IMR-90 (cell line): ENCODE measurements at regions not wholly inside any gene's neighbourhood (a gene's known extent, or its start where the extent isn't known, plus 50 kb on each side); places are given as distances from the start of the nearest gene placed in this dataset.

Experiments used
- ATAC-seq: fragments of 200-7000 bp; cut with Tn5 transposase; 2 replicates; pipeline ENCODE4 v1.9.1; 2020; ENCODE audit warnings: low read depth, mild to moderate bottlenecking, moderate library complexity
- BruUV-seq: library from RNA; stranded (reverse); fragments of 400-500 nt; replicated peaks from 2 replicates; lab custom pipeline; 2021; lab: Mats Ljungman, UMichigan
- CTCF ChIA-PET: fragments of 300-600 bp; formaldehyde crosslinking; extraction: SDS; loops from one replicate; lab custom pipeline; 2021; ENCODE audit warnings: antibody characterized with exemption; lab: Yijun Ruan, JAX
- POLR2A ChIA-PET: fragments of 300-600 bp; sonication (Branson Sonifier 250); formaldehyde crosslinking; loops from one replicate; lab custom pipeline; 2022; ENCODE audit warnings: antibody characterized with exemption; ENCODE audit not compliant: unreplicated experiment; lab: Charles Lee
- DNase-seq: peaks from one replicate; pipeline ENCODE4 v3.0.0; 2013
- H2AFZ ChIP-seq: replicated peaks from 2 replicates; pipeline ENCODE3; 2013; ENCODE audit warnings: low read length, mild to moderate bottlenecking; ENCODE audit not compliant: poor library complexity
- H2AK5ac ChIP-seq: 2 replicates; pipeline ENCODE4 v1.6.1; 2013; ENCODE audit warnings: low read depth, low read length, inconsistent platforms
- H2AK9ac ChIP-seq: replicated peaks from 2 replicates; pipeline ENCODE3; 2013; ENCODE audit warnings: mild to moderate bottlenecking, low read depth, low read length, moderate library complexity; ENCODE audit not compliant: poor library complexity
- H2BK120ac ChIP-seq: 2 replicates; pipeline ENCODE4 v1.6.1; 2013; ENCODE audit warnings: low read depth, low read length, inconsistent platforms
- H2BK15ac ChIP-seq: 3 replicates; pipeline ENCODE4 v1.6.1; 2013; ENCODE audit warnings: low read depth, low read length, inconsistent platforms
- H2BK20ac ChIP-seq: 2 replicates; pipeline ENCODE4 v1.6.1; 2013; ENCODE audit warnings: low read depth, mild to moderate bottlenecking, inconsistent platforms, low read length, moderate library complexity
- H2BK5ac ChIP-seq: 2 replicates; pipeline ENCODE4 v1.6.1; 2013; ENCODE audit warnings: mild to moderate bottlenecking, low read depth, low read length, inconsistent platforms; ENCODE audit not compliant: poor library complexity, severe bottlenecking
- H3K14ac ChIP-seq: replicated peaks from 2 replicates; pipeline ENCODE4 v1.6.1; 2013; ENCODE audit warnings: low read depth, low read length, inconsistent platforms
- H3K18ac ChIP-seq: 2 replicates; pipeline ENCODE4 v1.6.1; 2013; ENCODE audit warnings: low read depth, low read length, control low read depth
- H3K23ac ChIP-seq: 2 replicates; pipeline ENCODE4 v1.6.1; 2013; ENCODE audit warnings: low read depth, low read length, inconsistent platforms
- H3K27ac ChIP-seq: 2 replicates; pipeline ENCODE4 v1.5.1; 2013; ENCODE audit warnings: mild to moderate bottlenecking, control low read depth, low read length; ENCODE audit not compliant: insufficient read depth
- H3K27me3 ChIP-seq: 2 replicates; pipeline ENCODE4 v1.6.1; 2013; ENCODE audit warnings: low read length; ENCODE audit not compliant: control insufficient read depth, insufficient read depth
- H3K36me3 ChIP-seq: 2 replicates; pipeline ENCODE4 v1.6.1; 2013; ENCODE audit warnings: low read length, mixed read lengths; ENCODE audit not compliant: control insufficient read depth, insufficient read depth
- H3K4ac ChIP-seq: 2 replicates; pipeline ENCODE4 v1.6.1; 2013; ENCODE audit warnings: low read depth, low read length, inconsistent platforms
- H3K4me1 ChIP-seq: 2 replicates; pipeline ENCODE4 v1.6.1; 2013; ENCODE audit warnings: low read length, mixed read lengths; ENCODE audit not compliant: control insufficient read depth, insufficient read depth
- H3K4me2 ChIP-seq: 2 replicates; pipeline ENCODE4 v1.6.1; 2013; ENCODE audit warnings: low read depth, mild to moderate bottlenecking, control low read depth, low read length, moderate library complexity
- H3K4me3 ChIP-seq: 2 replicates; pipeline ENCODE4 v1.5.1; 2013; ENCODE audit warnings: low read depth, mild to moderate bottlenecking, control low read depth, low read length, moderate library complexity; ENCODE audit not compliant: insufficient read depth
- H3K56ac ChIP-seq: 2 replicates; pipeline ENCODE4 v1.6.1; 2013; ENCODE audit warnings: low read length, inconsistent platforms; ENCODE audit not compliant: insufficient read depth; ENCODE audit errors: extremely low read depth
- H3K79me1 ChIP-seq, 2 experiments: 2 replicates each; pipeline ENCODE4 v1.6.1; 2013; ENCODE audit warnings: low read length in 2 of 2, inconsistent platforms in 1 of 2, low read depth in 1 of 2
- H3K9ac ChIP-seq: 2 replicates; pipeline ENCODE4 v1.6.1; 2013; ENCODE audit warnings: low read depth, low read length, control low read depth
- H3K9me1 ChIP-seq: 2 replicates; pipeline ENCODE4 v1.6.1; 2013; ENCODE audit warnings: low read length, inconsistent platforms; ENCODE audit not compliant: insufficient read depth
- H3K9me3 ChIP-seq: 2 replicates; pipeline ENCODE4 v1.6.1; 2013; ENCODE audit warnings: low read length; ENCODE audit not compliant: control insufficient read depth, insufficient read depth
- H4K20me1 ChIP-seq: 2 replicates; pipeline ENCODE4 v1.6.1; 2013; ENCODE audit warnings: low read length, inconsistent platforms; ENCODE audit not compliant: insufficient read depth
- H4K5ac ChIP-seq: 2 replicates; pipeline ENCODE4 v1.6.1; 2013; ENCODE audit warnings: mild to moderate bottlenecking, low read depth, low read length, control low read depth
- H4K8ac ChIP-seq, 2 experiments: 2 replicates each; pipeline ENCODE4 v1.6.1; 2013; ENCODE audit warnings: low read depth in 2 of 2, low read length in 2 of 2, control low read depth in 1 of 2, inconsistent platforms in 1 of 2
- H4K91ac ChIP-seq: 2 replicates; pipeline ENCODE4 v1.6.1; 2013; ENCODE audit warnings: low read depth, low read length, inconsistent platforms; ENCODE audit not compliant: insufficient read depth
- WGBS, 2 experiments: methylation state at CpG; one replicate each; pipeline versions ENCODE4 v1.1.5 to v1.1.7; 2013; ENCODE audit warnings: missing lambda C conversion rate in 2 of 2; ENCODE audit not compliant: insufficient read length in 1 of 2; ENCODE audit errors: extremely low coverage in 2 of 2; 5-methylcytosine and 5-hydroxymethylcytosine counted together
- dilution Hi-C: fragments of 300-500 bp; cut with HindIII; formaldehyde crosslinking; loops from one replicate; pipeline ENCODE4 v1.14.3; 2018; ENCODE audit warnings: low sequenced_read_pairs; ENCODE audit not compliant: unreplicated experiment
- in situ Hi-C: fragments of 300-500 bp; cut with MboI; formaldehyde crosslinking; loops from 3 replicates; pipeline ENCODE4 v1.14.3; 2019; ENCODE audit warnings: low sequenced_read_pairs, inconsistent platforms, mixed read lengths
- intact Hi-C: fragments of 100-400 bp; cut with micrococcal nuclease; formaldehyde crosslinking; loops from 2 replicates; pipeline ENCODE4 v1.10.0; 2022
- TF ChIP-seq, protein P1 (sequence below): fragments of 150-350 bp; IDR thresholded peaks from 2 replicates; pipeline ENCODE4 v1.6.1; 2016; ENCODE audit warnings: low read depth, mild to moderate bottlenecking, low read length, moderate library complexity, borderline replicate concordance
- TF ChIP-seq, protein P2 (sequence below): conservative IDR thresholded peaks from 2 replicates; pipeline ENCODE4 v1.5.1; 2012; ENCODE audit warnings: mild to moderate bottlenecking, low read depth, low read length, improper control_type of control experiment

DNA sequence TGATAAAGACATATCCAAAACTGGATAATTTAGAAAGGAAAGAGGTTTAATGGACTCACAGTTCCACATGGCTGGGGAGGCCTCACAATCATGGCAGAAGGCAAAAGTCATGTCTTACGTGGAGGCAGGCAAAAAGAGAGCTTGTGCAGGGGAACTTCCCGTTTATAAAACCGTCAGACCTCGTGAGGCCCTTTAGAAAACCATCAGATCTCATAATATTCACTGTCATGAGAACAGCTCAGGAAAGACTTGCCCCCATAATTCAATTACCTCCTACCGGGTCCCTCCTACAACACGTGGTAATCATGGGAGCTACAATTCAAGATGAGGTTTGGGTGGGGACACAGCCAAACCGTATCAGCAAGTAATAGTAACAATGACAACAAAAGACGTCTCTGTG lies 88.2 kb upstream of the SLC25A33 start:
- CTCF ChIA-PET = no interaction called here
- no peak overlapping the region for H2AFZ ChIP-seq
- no peak overlapping the region for H3K18ac ChIP-seq
- no peak overlapping the region for H2BK20ac ChIP-seq
- ATAC-seq = no peak
- H3K27ac ChIP-seq = no peak overlapping the region
- intact Hi-C loops = no loop called here
- BruUV-seq = no TSS peak
- no peak overlapping the region for H3K4ac ChIP-seq
- H3K4me1 ChIP-seq = peaks cover 11% of the 10 kb centered on the region
- H3K23ac ChIP-seq = no peak overlapping the region
- H3K27me3 ChIP-seq = no peaks in the 10 kb centered on the region
- no peak overlapping the region for H3K14ac ChIP-seq
- H3K4me2 ChIP-seq = no peak overlapping the region
- POLR2A ChIA-PET = no interaction called here
- H4K5ac ChIP-seq = no peak overlapping the region
- no peak overlapping the region for H2AK9ac ChIP-seq
- no peaks in the 10 kb centered on the region for H3K9me3 ChIP-seq
- TF ChIP-seq, protein P1, sequence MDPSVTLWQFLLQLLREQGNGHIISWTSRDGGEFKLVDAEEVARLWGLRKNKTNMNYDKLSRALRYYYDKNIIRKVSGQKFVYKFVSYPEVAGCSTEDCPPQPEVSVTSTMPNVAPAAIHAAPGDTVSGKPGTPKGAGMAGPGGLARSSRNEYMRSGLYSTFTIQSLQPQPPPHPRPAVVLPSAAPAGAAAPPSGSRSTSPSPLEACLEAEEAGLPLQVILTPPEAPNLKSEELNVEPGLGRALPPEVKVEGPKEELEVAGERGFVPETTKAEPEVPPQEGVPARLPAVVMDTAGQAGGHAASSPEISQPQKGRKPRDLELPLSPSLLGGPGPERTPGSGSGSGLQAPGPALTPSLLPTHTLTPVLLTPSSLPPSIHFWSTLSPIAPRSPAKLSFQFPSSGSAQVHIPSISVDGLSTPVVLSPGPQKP = no peak
- TF ChIP-seq, protein P2, sequence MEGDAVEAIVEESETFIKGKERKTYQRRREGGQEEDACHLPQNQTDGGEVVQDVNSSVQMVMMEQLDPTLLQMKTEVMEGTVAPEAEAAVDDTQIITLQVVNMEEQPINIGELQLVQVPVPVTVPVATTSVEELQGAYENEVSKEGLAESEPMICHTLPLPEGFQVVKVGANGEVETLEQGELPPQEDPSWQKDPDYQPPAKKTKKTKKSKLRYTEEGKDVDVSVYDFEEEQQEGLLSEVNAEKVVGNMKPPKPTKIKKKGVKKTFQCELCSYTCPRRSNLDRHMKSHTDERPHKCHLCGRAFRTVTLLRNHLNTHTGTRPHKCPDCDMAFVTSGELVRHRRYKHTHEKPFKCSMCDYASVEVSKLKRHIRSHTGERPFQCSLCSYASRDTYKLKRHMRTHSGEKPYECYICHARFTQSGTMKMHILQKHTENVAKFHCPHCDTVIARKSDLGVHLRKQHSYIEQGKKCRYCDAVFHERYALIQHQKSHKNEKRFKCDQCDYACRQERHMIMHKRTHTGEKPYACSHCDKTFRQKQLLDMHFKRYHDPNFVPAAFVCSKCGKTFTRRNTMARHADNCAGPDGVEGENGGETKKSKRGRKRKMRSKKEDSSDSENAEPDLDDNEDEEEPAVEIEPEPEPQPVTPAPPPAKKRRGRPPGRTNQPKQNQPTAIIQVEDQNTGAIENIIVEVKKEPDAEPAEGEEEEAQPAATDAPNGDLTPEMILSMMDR = no peak
- DNase-seq = no peak
- no peak overlapping the region for H2BK5ac ChIP-seq
- no CpG with 5 or more reads among the region's 8 CpGs for WGBS, 2 experiments
- no peak overlapping the region for H3K4me3 ChIP-seq
- dilution Hi-C loops = no loop called here
- in situ Hi-C loops = loop anchor here (10.0 kb wide), 1 partner anchor 166 kb away; no protein-coding TSS in a partner anchor
- no peak overlapping the region for H3K56ac ChIP-seq
- no peaks in the 10 kb centered on the region for H3K79me1 ChIP-seq
- H4K8ac ChIP-seq = no peak overlapping the region
- no peaks in the 10 kb centered on the region for H3K36me3 ChIP-seq
- H2AK5ac ChIP-seq = no peak overlapping the region
- H3K9me1 ChIP-seq = peaks cover 17% of the 10 kb centered on the region; the same call in 1 of the 2 replicates
- H4K20me1 ChIP-seq = 0 out of 2 replicates have a peak, but pooled peaks cover 3% of the 10 kb centered on the region
- H2BK120ac ChIP-seq = no peak overlapping the region
- no peak overlapping the region for H2BK15ac ChIP-seq
- no peak overlapping the region for H3K9ac ChIP-seq
- no peak overlapping the region for H4K91ac ChIP-seq
